HFF-Myc (cell line): ENCODE measurements at regions not wholly inside any gene's neighbourhood (a gene's known extent, or its start where the extent isn't known, plus 50 kb on each side); places are given as distances from the start of the nearest gene placed in this dataset.

Experiments used
- DNase-seq: peaks from one replicate; pipeline ENCODE4 v3.0.0-alpha.2; 2011; ENCODE audit warnings: low read depth; ENCODE audit errors: extremely low read depth
- H3K4me3 ChIP-seq: replicated peaks from 2 replicates; pipeline ENCODE4 v1.5.1; 2011; ENCODE audit warnings: low read depth, mild to moderate bottlenecking, control low read depth, low read length
- TF ChIP-seq, protein P1 (sequence below): IDR thresholded peaks from 2 replicates; pipeline ENCODE4 v1.5.1; 2012; ENCODE audit warnings: mild to moderate bottlenecking, low read depth, low read length, control low read depth; ENCODE audit errors: missing control alignments

- no peak for DNase-seq
- no peak overlapping the region for H3K4me3 ChIP-seq
- TF ChIP-seq, protein P1, sequence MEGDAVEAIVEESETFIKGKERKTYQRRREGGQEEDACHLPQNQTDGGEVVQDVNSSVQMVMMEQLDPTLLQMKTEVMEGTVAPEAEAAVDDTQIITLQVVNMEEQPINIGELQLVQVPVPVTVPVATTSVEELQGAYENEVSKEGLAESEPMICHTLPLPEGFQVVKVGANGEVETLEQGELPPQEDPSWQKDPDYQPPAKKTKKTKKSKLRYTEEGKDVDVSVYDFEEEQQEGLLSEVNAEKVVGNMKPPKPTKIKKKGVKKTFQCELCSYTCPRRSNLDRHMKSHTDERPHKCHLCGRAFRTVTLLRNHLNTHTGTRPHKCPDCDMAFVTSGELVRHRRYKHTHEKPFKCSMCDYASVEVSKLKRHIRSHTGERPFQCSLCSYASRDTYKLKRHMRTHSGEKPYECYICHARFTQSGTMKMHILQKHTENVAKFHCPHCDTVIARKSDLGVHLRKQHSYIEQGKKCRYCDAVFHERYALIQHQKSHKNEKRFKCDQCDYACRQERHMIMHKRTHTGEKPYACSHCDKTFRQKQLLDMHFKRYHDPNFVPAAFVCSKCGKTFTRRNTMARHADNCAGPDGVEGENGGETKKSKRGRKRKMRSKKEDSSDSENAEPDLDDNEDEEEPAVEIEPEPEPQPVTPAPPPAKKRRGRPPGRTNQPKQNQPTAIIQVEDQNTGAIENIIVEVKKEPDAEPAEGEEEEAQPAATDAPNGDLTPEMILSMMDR = no peak
Measured at GRCh38 chr13:53158201-53158600, 129.6 kb downstream of the OLFM4 start.

- H3K4me3 ChIP-seq = no peak overlapping the region
- TF ChIP-seq, protein P1 = no peak
- no peak for DNase-seq
Measured at GRCh38 chr13:53159431-53159830, 130.8 kb downstream of the OLFM4 start.

DNA sequence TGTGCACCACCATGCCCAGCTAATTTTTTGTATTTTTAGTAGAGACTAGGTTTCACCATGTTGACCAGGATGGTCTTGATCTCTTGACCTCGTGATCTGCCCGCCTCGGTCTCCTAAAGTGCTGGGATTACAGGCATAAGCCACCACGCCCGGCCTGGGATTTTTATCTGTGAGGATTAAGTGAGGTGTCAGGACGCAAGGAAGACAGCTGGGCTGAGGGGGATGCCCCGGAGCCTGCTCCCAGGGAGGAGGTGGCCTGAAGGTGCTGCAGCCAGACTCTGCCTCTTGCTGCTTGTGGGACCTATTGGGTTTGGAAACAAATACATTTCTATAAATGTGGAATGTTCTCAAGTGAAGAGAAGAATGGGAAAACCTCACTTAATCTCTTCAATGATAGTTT is 131.6 kb downstream of the OLFM4 start:
- no peak for DNase-seq
- no peak overlapping the region for H3K4me3 ChIP-seq
- TF ChIP-seq, protein P1 = no peak

DNA sequence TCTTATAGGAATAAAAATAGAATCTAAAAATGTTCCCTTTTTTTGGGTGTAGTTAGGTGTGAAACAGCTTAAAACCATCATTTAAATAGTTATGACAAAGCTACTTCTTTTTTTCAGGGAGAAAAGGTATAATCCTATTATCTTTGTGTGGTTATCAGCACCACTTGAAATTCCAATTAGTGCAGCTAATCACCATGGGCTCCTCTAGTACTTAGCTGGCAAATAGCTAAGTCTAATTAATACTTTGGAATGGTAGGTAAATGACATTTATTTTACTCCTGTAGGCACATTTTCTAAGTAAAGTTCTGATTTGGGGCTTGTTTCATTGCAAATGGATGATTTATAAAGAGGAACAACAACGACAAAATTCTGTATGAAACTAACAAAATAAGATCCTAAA is 132.6 kb downstream of the OLFM4 start:
- no peak for DNase-seq
- H3K4me3 ChIP-seq = no peak overlapping the region
- TF ChIP-seq, protein P1 = no peak

DNA sequence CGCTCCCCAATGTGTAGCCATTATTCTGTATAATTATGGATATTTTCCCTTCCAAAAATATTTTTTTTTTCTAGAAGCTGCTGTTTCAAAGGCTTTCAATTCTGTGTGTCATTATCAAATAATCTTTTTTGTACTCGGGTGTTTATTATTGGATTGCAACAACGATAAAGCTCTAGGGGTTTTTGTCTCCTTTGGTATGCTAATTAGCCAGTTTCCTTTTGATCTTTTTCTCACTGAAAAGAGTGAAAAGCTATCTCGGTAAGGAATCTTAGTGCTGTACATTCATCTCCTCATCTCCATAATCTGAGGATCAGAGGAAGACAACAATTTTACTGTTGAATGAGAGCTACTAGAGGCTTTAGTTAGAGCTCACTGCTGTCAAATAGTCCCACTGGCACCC is 136.6 kb downstream of the OLFM4 start:
- TF ChIP-seq, protein P1 = no peak
- no peak for DNase-seq
- no peak overlapping the region for H3K4me3 ChIP-seq

- no peak for DNase-seq
- TF ChIP-seq, protein P1 = no peak
- H3K4me3 ChIP-seq = no peak overlapping the region
Measured at GRCh38 chr13:53167561-53167960, 138.9 kb downstream of the OLFM4 start.

DNA sequence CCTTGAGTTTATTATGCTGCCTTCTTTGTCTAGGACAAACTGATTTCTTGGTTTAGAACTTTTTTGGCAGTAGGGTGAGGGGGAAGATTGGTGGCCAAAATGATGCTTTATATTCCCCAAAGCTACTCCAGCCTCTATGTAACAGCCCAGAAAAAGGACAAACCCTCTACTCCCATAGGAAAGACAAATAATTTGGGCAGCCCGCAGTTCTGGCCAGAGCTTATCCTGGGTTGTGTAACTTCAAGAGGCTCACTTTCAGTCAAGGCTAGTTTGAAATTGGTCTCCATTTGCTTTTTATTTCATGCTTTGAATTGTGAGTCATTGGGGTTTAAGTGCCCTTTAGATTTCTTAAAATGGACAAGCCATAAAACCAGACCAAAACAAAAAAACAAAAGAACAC is 142.3 kb downstream of the OLFM4 start:
- DNase-seq = no peak
- H3K4me3 ChIP-seq = no peak overlapping the region
- TF ChIP-seq, protein P1 = no peak
